Activated CD4-positive, alpha-beta T cell treated with anti-CD3 and anti-CD28 coated beads, Interleukin-2, Interleukin-4, amounts not matched to agents 100 ng/mL and 50 ng/mL, durations not matched to agents 16 hours and 8 hours (primary cell): ENCODE measurements at regions not wholly inside any gene's neighbourhood (a gene's known extent, or its start where the extent isn't known, plus 50 kb on each side); places are given as distances from the start of the nearest gene placed in this dataset.

Experiments used
- DNase-seq: peaks from one replicate; pipeline ENCODE4 v3.0.0-alpha.2; 2020; ENCODE audit warnings: low spot score

GRCh38 chr13:34886121-34886875 lies 55.8 kb upstream of the NBEA start:
- no peak for DNase-seq

DNA sequence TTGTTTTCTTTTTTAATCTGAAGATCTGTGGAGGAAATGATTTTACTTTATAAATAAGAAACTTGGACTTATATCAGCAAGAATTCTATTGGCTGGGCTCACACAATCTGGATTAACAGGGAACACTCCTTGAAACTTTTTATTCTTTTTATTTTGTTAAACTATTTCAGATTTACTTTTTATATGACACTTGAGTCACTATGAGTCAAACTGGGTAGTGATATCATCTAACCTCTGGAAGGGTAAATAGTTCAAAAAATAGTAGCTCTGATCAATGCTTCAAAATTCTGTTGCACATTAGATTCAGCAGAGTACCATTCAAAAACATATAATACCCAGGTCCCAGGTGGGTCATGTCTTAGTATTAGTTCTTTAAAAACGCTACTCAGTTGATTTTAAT lies 55.1 kb upstream of the NBEA start:
- DNase-seq = no peak
